IMR-90 (cell line): ENCODE measurements at regions not wholly inside any gene's neighbourhood (a gene's known extent, or its start where the extent isn't known, plus 50 kb on each side); places are given as distances from the start of the nearest gene placed in this dataset.

Source experiments
- ATAC-seq: fragments of 200-7000 bp; cut with Tn5 transposase; 2 replicates; pipeline ENCODE4 v1.9.1; 2020; ENCODE audit warnings: low read depth, mild to moderate bottlenecking, moderate library complexity
- BruUV-seq: library from RNA; stranded (reverse); fragments of 400-500 nt; replicated peaks from 2 replicates; lab custom pipeline; 2021; lab: Mats Ljungman, UMichigan
- CTCF ChIA-PET: fragments of 300-600 bp; formaldehyde crosslinking; extraction: SDS; loops from one replicate; lab custom pipeline; 2021; ENCODE audit warnings: antibody characterized with exemption; lab: Yijun Ruan, JAX
- POLR2A ChIA-PET: fragments of 300-600 bp; sonication (Branson Sonifier 250); formaldehyde crosslinking; loops from one replicate; lab custom pipeline; 2022; ENCODE audit warnings: antibody characterized with exemption; ENCODE audit not compliant: unreplicated experiment; lab: Charles Lee
- DNase-seq: peaks from one replicate; pipeline ENCODE4 v3.0.0; 2013
- H2AFZ ChIP-seq: replicated peaks from 2 replicates; pipeline ENCODE3; 2013; ENCODE audit warnings: low read length, mild to moderate bottlenecking; ENCODE audit not compliant: poor library complexity
- H2AK5ac ChIP-seq: 2 replicates; pipeline ENCODE4 v1.6.1; 2013; ENCODE audit warnings: low read depth, low read length, inconsistent platforms
- H2AK9ac ChIP-seq: replicated peaks from 2 replicates; pipeline ENCODE3; 2013; ENCODE audit warnings: mild to moderate bottlenecking, low read depth, low read length, moderate library complexity; ENCODE audit not compliant: poor library complexity
- H2BK120ac ChIP-seq: 2 replicates; pipeline ENCODE4 v1.6.1; 2013; ENCODE audit warnings: low read depth, low read length, inconsistent platforms
- H2BK15ac ChIP-seq: 3 replicates; pipeline ENCODE4 v1.6.1; 2013; ENCODE audit warnings: low read depth, low read length, inconsistent platforms
- H2BK20ac ChIP-seq: 2 replicates; pipeline ENCODE4 v1.6.1; 2013; ENCODE audit warnings: low read depth, mild to moderate bottlenecking, inconsistent platforms, low read length, moderate library complexity
- H2BK5ac ChIP-seq: 2 replicates; pipeline ENCODE4 v1.6.1; 2013; ENCODE audit warnings: mild to moderate bottlenecking, low read depth, low read length, inconsistent platforms; ENCODE audit not compliant: poor library complexity, severe bottlenecking
- H3K14ac ChIP-seq: replicated peaks from 2 replicates; pipeline ENCODE4 v1.6.1; 2013; ENCODE audit warnings: low read depth, low read length, inconsistent platforms
- H3K18ac ChIP-seq: 2 replicates; pipeline ENCODE4 v1.6.1; 2013; ENCODE audit warnings: low read depth, low read length, control low read depth
- H3K23ac ChIP-seq: 2 replicates; pipeline ENCODE4 v1.6.1; 2013; ENCODE audit warnings: low read depth, low read length, inconsistent platforms
- H3K27ac ChIP-seq: 2 replicates; pipeline ENCODE4 v1.5.1; 2013; ENCODE audit warnings: mild to moderate bottlenecking, control low read depth, low read length; ENCODE audit not compliant: insufficient read depth
- H3K27me3 ChIP-seq: 2 replicates; pipeline ENCODE4 v1.6.1; 2013; ENCODE audit warnings: low read length; ENCODE audit not compliant: control insufficient read depth, insufficient read depth
- H3K36me3 ChIP-seq: 2 replicates; pipeline ENCODE4 v1.6.1; 2013; ENCODE audit warnings: low read length, mixed read lengths; ENCODE audit not compliant: control insufficient read depth, insufficient read depth
- H3K4ac ChIP-seq: 2 replicates; pipeline ENCODE4 v1.6.1; 2013; ENCODE audit warnings: low read depth, low read length, inconsistent platforms
- H3K4me1 ChIP-seq: 2 replicates; pipeline ENCODE4 v1.6.1; 2013; ENCODE audit warnings: low read length, mixed read lengths; ENCODE audit not compliant: control insufficient read depth, insufficient read depth
- H3K4me2 ChIP-seq: 2 replicates; pipeline ENCODE4 v1.6.1; 2013; ENCODE audit warnings: low read depth, mild to moderate bottlenecking, control low read depth, low read length, moderate library complexity
- H3K4me3 ChIP-seq: 2 replicates; pipeline ENCODE4 v1.5.1; 2013; ENCODE audit warnings: low read depth, mild to moderate bottlenecking, control low read depth, low read length, moderate library complexity; ENCODE audit not compliant: insufficient read depth
- H3K56ac ChIP-seq: 2 replicates; pipeline ENCODE4 v1.6.1; 2013; ENCODE audit warnings: low read length, inconsistent platforms; ENCODE audit not compliant: insufficient read depth; ENCODE audit errors: extremely low read depth
- H3K79me1 ChIP-seq, 2 experiments: 2 replicates each; pipeline ENCODE4 v1.6.1; 2013; ENCODE audit warnings: low read length in 2 of 2, inconsistent platforms in 1 of 2, low read depth in 1 of 2
- H3K9ac ChIP-seq: 2 replicates; pipeline ENCODE4 v1.6.1; 2013; ENCODE audit warnings: low read depth, low read length, control low read depth
- H3K9me1 ChIP-seq: 2 replicates; pipeline ENCODE4 v1.6.1; 2013; ENCODE audit warnings: low read length, inconsistent platforms; ENCODE audit not compliant: insufficient read depth
- H3K9me3 ChIP-seq: 2 replicates; pipeline ENCODE4 v1.6.1; 2013; ENCODE audit warnings: low read length; ENCODE audit not compliant: control insufficient read depth, insufficient read depth
- H4K20me1 ChIP-seq: 2 replicates; pipeline ENCODE4 v1.6.1; 2013; ENCODE audit warnings: low read length, inconsistent platforms; ENCODE audit not compliant: insufficient read depth
- H4K5ac ChIP-seq: 2 replicates; pipeline ENCODE4 v1.6.1; 2013; ENCODE audit warnings: mild to moderate bottlenecking, low read depth, low read length, control low read depth
- H4K8ac ChIP-seq, 2 experiments: 2 replicates each; pipeline ENCODE4 v1.6.1; 2013; ENCODE audit warnings: low read depth in 2 of 2, low read length in 2 of 2, control low read depth in 1 of 2, inconsistent platforms in 1 of 2
- H4K91ac ChIP-seq: 2 replicates; pipeline ENCODE4 v1.6.1; 2013; ENCODE audit warnings: low read depth, low read length, inconsistent platforms; ENCODE audit not compliant: insufficient read depth
- BHLHE40 ChIP-seq: fragments of 150-350 bp; IDR thresholded peaks from 2 replicates; pipeline ENCODE4 v1.6.1; 2016; ENCODE audit warnings: mild to moderate bottlenecking, low read depth, low read length
- CEBPB ChIP-seq: IDR thresholded peaks from 2 replicates; pipeline ENCODE4 v1.6.1; 2012; ENCODE audit warnings: low read depth, low read length, improper control_type of control experiment
- CHD1 ChIP-seq: IDR thresholded peaks from 2 replicates; pipeline ENCODE4 v1.6.1; 2012; ENCODE audit warnings: low read depth, low read length, improper control_type of control experiment
- FOS ChIP-seq: fragments of 150-350 bp; IDR thresholded peaks from 2 replicates; pipeline ENCODE4 v1.6.1; 2016; ENCODE audit warnings: low read depth, low read length
- MAFK ChIP-seq: IDR thresholded peaks from 2 replicates; pipeline ENCODE4 v1.6.1; 2012; ENCODE audit warnings: low read depth, low read length, improper control_type of control experiment
- MAZ ChIP-seq: IDR thresholded peaks from 2 replicates; pipeline ENCODE4 v1.6.1; 2012; ENCODE audit warnings: low read depth, mild to moderate bottlenecking, low read length, improper control_type of control experiment, moderate library complexity, borderline replicate concordance
- MXI1 ChIP-seq: IDR thresholded peaks from 2 replicates; pipeline ENCODE4 v1.6.1; 2012; ENCODE audit warnings: low read depth, mild to moderate bottlenecking, low read length, moderate library complexity, borderline replicate concordance
- NFE2L2 ChIP-seq: fragments of 150-350 bp; IDR thresholded peaks from 2 replicates; pipeline ENCODE4 v1.6.1; 2016; ENCODE audit warnings: low read depth, mild to moderate bottlenecking, low read length
- POLR2A ChIP-seq: IDR thresholded peaks from 2 replicates; pipeline ENCODE4 v1.6.1; 2012; ENCODE audit warnings: mild to moderate bottlenecking, low read depth, low read length
- RAD21 ChIP-seq: IDR thresholded peaks from 2 replicates; pipeline ENCODE4 v1.6.1; 2012; ENCODE audit warnings: low read length, improper control_type of control experiment
- RCOR1 ChIP-seq: IDR thresholded peaks from 2 replicates; pipeline ENCODE4 v1.6.1; 2012; ENCODE audit warnings: mild to moderate bottlenecking, low read length, improper control_type of control experiment; ENCODE audit not compliant: insufficient replicate concordance
- RFX5 ChIP-seq: IDR thresholded peaks from 2 replicates; pipeline ENCODE4 v1.8.0; 2012; ENCODE audit warnings: low read depth, mild to moderate bottlenecking, low read length, moderate library complexity
- SMC3 ChIP-seq: fragments of 150-350 bp; IDR thresholded peaks from 2 replicates; pipeline ENCODE4 v1.6.1; 2016; ENCODE audit warnings: low read depth, mild to moderate bottlenecking, antibody characterized with exemption, low read length, moderate library complexity
- WGBS, 2 experiments: methylation state at CpG; one replicate each; pipeline versions ENCODE4 v1.1.5 to v1.1.7; 2013; ENCODE audit warnings: missing lambda C conversion rate in 2 of 2; ENCODE audit not compliant: insufficient read length in 1 of 2; ENCODE audit errors: extremely low coverage in 2 of 2; 5-methylcytosine and 5-hydroxymethylcytosine counted together
- dilution Hi-C: fragments of 300-500 bp; cut with HindIII; formaldehyde crosslinking; loops from one replicate; pipeline ENCODE4 v1.14.3; 2018; ENCODE audit warnings: low sequenced_read_pairs; ENCODE audit not compliant: unreplicated experiment
- in situ Hi-C: fragments of 300-500 bp; cut with MboI; formaldehyde crosslinking; loops from 3 replicates; pipeline ENCODE4 v1.14.3; 2019; ENCODE audit warnings: low sequenced_read_pairs, inconsistent platforms, mixed read lengths
- intact Hi-C: fragments of 100-400 bp; cut with micrococcal nuclease; formaldehyde crosslinking; loops from 2 replicates; pipeline ENCODE4 v1.10.0; 2022
- TF ChIP-seq, protein P1 (sequence below): fragments of 150-350 bp; IDR thresholded peaks from 2 replicates; pipeline ENCODE4 v1.6.1; 2017; ENCODE audit warnings: mild to moderate bottlenecking, antibody characterized with exemption, low read length, low read depth
- TF ChIP-seq, protein P2 (sequence below): conservative IDR thresholded peaks from 2 replicates; pipeline ENCODE4 v1.5.1; 2012; ENCODE audit warnings: mild to moderate bottlenecking, low read depth, low read length, improper control_type of control experiment
- TF ChIP-seq, protein P3 (sequence below): fragments of 150-350 bp; IDR thresholded peaks from 2 replicates; pipeline ENCODE4 v1.6.1; 2016; ENCODE audit warnings: low read depth, mild to moderate bottlenecking, low read length, moderate library complexity, borderline replicate concordance

DNA sequence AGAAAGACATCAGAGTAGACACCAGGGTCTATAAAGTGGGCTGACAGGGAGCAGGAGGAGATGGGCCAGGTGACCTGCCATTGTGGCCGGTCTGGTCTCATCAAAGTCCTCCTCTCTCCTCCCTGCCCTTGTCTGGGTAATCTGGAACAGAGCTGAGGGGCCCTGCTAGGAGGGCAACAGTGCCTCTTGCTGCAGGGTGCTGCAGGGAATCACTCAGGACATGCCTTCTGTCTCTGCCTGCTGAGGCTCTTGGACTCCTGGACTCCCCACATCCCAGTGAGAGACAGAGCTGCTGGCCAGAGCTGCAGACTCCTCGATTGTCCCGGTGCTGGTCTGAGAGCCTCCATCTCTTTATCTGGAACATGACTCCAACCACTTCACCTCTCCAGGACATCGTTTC is 366.1 kb upstream of the DUSP10 start:
- Histone ChIP-seq H3K9me3 (peaks cover 2% of the 10 kb centered on the region), H4K5ac (no peak overlapping the region), H3K23ac (no peak overlapping the region), H2BK120ac (no peak overlapping the region), H3K14ac (no peak overlapping the region), H3K4me3 (no peak overlapping the region), H3K27ac (no peak overlapping the region), H3K9ac (no peak overlapping the region), H3K27me3 (no peaks in the 10 kb centered on the region), H2BK20ac (no peak overlapping the region), H3K4ac (peak overlapping the region; percentile 13; the same call in 1 of the 2 replicates), H2AFZ (no peak overlapping the region), H3K56ac (no peak overlapping the region), H3K79me1 (no peaks in the 10 kb centered on the region), H2BK15ac (no peak overlapping the region), H3K4me2 (no peak overlapping the region), H3K36me3 (no peaks in the 10 kb centered on the region), H2AK5ac (no peak overlapping the region), H4K20me1 (no peaks in the 10 kb centered on the region), H3K9me1 (peaks cover 3% of the 10 kb centered on the region; the same call in 1 of the 2 replicates), H3K18ac (no peak overlapping the region), H2AK9ac (no peak overlapping the region), H4K91ac (no peak overlapping the region), H2BK5ac (no peak overlapping the region), H4K8ac (no peak overlapping the region), H3K4me1 (peaks cover 4% of the 10 kb centered on the region; the same call in 1 of the 2 replicates)
- no peak for DNase-seq
- in situ Hi-C loops: no loop called here
- intact Hi-C loops: no loop called here
- ChIA-PET POLR2A (no interaction called here), CTCF (no interaction called here)
- 89% methylated on average over 3 of the region's 4 CpGs; no CpG with 5 or more reads in 1 of the 2 experiments for whole genome bisulfite sequencing, 2 experiments
- no TSS peak for BruUV-seq
- dilution Hi-C loops: no loop called here
- TF ChIP-seq RCOR1: no peak
- TF ChIP-seq BHLHE40: no peak
- no peak for TF ChIP-seq MAZ
- TF ChIP-seq RAD21: no peak
- no peak for TF ChIP-seq MXI1
- TF ChIP-seq, protein P1, sequence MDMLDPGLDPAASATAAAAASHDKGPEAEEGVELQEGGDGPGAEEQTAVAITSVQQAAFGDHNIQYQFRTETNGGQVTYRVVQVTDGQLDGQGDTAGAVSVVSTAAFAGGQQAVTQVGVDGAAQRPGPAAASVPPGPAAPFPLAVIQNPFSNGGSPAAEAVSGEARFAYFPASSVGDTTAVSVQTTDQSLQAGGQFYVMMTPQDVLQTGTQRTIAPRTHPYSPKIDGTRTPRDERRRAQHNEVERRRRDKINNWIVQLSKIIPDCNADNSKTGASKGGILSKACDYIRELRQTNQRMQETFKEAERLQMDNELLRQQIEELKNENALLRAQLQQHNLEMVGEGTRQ: no peak
- TF ChIP-seq, protein P2, sequence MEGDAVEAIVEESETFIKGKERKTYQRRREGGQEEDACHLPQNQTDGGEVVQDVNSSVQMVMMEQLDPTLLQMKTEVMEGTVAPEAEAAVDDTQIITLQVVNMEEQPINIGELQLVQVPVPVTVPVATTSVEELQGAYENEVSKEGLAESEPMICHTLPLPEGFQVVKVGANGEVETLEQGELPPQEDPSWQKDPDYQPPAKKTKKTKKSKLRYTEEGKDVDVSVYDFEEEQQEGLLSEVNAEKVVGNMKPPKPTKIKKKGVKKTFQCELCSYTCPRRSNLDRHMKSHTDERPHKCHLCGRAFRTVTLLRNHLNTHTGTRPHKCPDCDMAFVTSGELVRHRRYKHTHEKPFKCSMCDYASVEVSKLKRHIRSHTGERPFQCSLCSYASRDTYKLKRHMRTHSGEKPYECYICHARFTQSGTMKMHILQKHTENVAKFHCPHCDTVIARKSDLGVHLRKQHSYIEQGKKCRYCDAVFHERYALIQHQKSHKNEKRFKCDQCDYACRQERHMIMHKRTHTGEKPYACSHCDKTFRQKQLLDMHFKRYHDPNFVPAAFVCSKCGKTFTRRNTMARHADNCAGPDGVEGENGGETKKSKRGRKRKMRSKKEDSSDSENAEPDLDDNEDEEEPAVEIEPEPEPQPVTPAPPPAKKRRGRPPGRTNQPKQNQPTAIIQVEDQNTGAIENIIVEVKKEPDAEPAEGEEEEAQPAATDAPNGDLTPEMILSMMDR: no peak
- TF ChIP-seq, protein P3, sequence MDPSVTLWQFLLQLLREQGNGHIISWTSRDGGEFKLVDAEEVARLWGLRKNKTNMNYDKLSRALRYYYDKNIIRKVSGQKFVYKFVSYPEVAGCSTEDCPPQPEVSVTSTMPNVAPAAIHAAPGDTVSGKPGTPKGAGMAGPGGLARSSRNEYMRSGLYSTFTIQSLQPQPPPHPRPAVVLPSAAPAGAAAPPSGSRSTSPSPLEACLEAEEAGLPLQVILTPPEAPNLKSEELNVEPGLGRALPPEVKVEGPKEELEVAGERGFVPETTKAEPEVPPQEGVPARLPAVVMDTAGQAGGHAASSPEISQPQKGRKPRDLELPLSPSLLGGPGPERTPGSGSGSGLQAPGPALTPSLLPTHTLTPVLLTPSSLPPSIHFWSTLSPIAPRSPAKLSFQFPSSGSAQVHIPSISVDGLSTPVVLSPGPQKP: no peak
- no peak for TF ChIP-seq NFE2L2
- TF ChIP-seq FOS: no peak
- TF ChIP-seq MAFK: no peak
- TF ChIP-seq CHD1: no peak
- no peak for TF ChIP-seq SMC3
- no peak for TF ChIP-seq RFX5
- TF ChIP-seq POLR2A: no peak
- no peak for TF ChIP-seq CEBPB
- ATAC-seq: no peak
